Brain microvascular endothelial cell (primary cell): ENCODE measurements at regions not wholly inside any gene's neighbourhood (a gene's known extent, or its start where the extent isn't known, plus 50 kb on each side); places are given as distances from the start of the nearest gene placed in this dataset.

ENCODE experiments used
- DNase-seq: peaks from one replicate; pipeline ENCODE4 v3.0.0-alpha.2; 2020
- H3K27ac ChIP-seq: fragments of 250-450 bp; sonication (Bioruptor Pico); 2 replicates; pipeline ENCODE4 v1.5.1; 2020; ENCODE audit warnings: mild to moderate bottlenecking, moderate library complexity
- H3K27me3 ChIP-seq: fragments of 250-450 bp; sonication (Bioruptor Pico); replicated peaks from 2 replicates; pipeline ENCODE4 v1.5.1; 2020; ENCODE audit warnings: mild to moderate bottlenecking
- H3K36me3 ChIP-seq: fragments of 250-450 bp; sonication (Bioruptor Pico); replicated peaks from 2 replicates; pipeline ENCODE4 v1.5.1; 2020; ENCODE audit warnings: mild to moderate bottlenecking
- H3K4me3 ChIP-seq: 2 replicates; pipeline ENCODE4 v1.5.1; 2011; ENCODE audit warnings: low read depth, mild to moderate bottlenecking, control low read depth, low read length, moderate library complexity
- CTCF ChIP-seq: IDR thresholded peaks from 2 replicates; pipeline ENCODE4 v1.5.1; 2011; ENCODE audit warnings: low read depth, mild to moderate bottlenecking, moderate library complexity, low read length, control low read depth, inconsistent platforms; ENCODE audit errors: missing control alignments
- in situ Hi-C: cut with HindIII; loops from 2 replicates; pipeline ENCODE4 v1.10.0; 2017; ENCODE audit warnings: low sequenced_read_pairs, low pct_ligation_motif_present

- Histone ChIP-seq H3K27me3 (no peaks in the 10 kb centered on the region), H3K27ac (no peak overlapping the region), H3K36me3 (no peaks in the 10 kb centered on the region), H3K4me3 (no peak overlapping the region)
- in situ Hi-C loops = no loop called here
- no peak for DNase-seq
- TF ChIP-seq CTCF = no peak
Observed at GRCh38 chr20:56783826-56784225, 154.7 kb downstream of the TFAP2C start.

GRCh38 chr20:56786503-56786902 is 157.4 kb downstream of the TFAP2C start:
- Histone ChIP-seq H3K27ac (no peak overlapping the region), H3K27me3 (no peaks in the 10 kb centered on the region), H3K36me3 (no peaks in the 10 kb centered on the region), H3K4me3 (no peak overlapping the region)
- no peak for DNase-seq
- no peak for TF ChIP-seq CTCF
- in situ Hi-C loops = no loop called here

GRCh38 chr20:56788041-56788670 is 159.1 kb downstream of the TFAP2C start:
- DNase-seq = peak; percentile 97
- no peaks in the 10 kb centered on the region for H3K27me3 ChIP-seq
- H3K36me3 ChIP-seq = no peaks in the 10 kb centered on the region
- H3K4me3 ChIP-seq = no peak overlapping the region
- in situ Hi-C loops = no loop called here
- no peak for TF ChIP-seq CTCF
- peak overlapping the region; percentile 92 for H3K27ac ChIP-seq

- no peak for DNase-seq
- H3K27ac ChIP-seq = peak overlapping the region; percentile 92
- in situ Hi-C loops = no loop called here
- no peak for TF ChIP-seq CTCF
- no peaks in the 10 kb centered on the region for H3K36me3 ChIP-seq
- no peaks in the 10 kb centered on the region for H3K27me3 ChIP-seq
- H3K4me3 ChIP-seq = no peak overlapping the region
Observed at GRCh38 chr20:56788671-56789610, 159.8 kb downstream of the TFAP2C start.

- no peak for DNase-seq
- Histone ChIP-seq H3K36me3 (no peaks in the 10 kb centered on the region), H3K4me3 (no peak overlapping the region), H3K27me3 (no peaks in the 10 kb centered on the region), H3K27ac (no peak overlapping the region)
- in situ Hi-C loops = no loop called here
- TF ChIP-seq CTCF = no peak
Observed at GRCh38 chr20:56793916-56794315, 164.8 kb downstream of the TFAP2C start.

GRCh38 chr20:56795492-56795891 is 166.4 kb downstream of the TFAP2C start:
- H3K36me3 ChIP-seq = no peaks in the 10 kb centered on the region
- no peak for DNase-seq
- H3K4me3 ChIP-seq = no peak overlapping the region
- H3K27me3 ChIP-seq = no peaks in the 10 kb centered on the region
- TF ChIP-seq CTCF = no peak
- in situ Hi-C loops = no loop called here
- H3K27ac ChIP-seq = no peak overlapping the region
